ENCODE measurements at regions not wholly inside any gene's neighbourhood (a gene's known extent, or its start where the extent isn't known, plus 50 kb on each side); places are given as distances from the start of the nearest gene placed in this dataset. TPM values are rescaled to one million over a fixed set of nuclear protein-coding genes. Genes with fewer than 3 reads are reported as not detected.

DNA sequence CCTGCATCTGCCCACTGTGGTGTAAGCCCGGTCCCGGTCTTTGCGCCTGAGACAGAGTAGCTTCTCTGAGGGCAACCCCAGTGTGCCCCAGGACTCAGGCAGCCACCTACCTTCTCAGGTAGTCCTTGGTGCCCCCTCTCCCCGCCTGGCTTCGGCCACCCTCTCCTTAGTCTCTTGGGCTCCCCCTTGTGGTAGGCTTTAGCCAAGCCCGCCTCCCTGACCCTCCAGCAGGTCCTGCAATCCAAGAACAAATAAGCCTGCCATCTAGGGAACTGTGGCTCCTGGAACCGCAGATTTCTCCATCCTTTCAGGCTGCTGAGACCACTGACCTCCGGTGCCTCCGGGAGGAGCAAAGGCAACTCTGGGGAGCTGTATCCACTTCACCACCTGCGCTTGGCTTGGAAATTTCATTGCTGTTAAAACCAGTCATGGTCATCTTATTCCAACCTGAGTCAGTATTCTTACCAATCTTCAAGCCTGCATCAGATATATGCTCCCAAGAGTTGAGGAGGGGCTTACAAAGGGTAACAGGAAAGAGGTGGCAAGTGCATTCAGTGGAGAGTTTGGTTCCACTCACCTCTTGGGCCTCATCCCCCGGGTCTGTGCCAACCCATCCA lies 52.8 kb upstream of the TENM4 start:
- intact Hi-C loops (cut with DNase I), result no loop called here
- Histone ChIP-seq H3K9ac (ENCODE audit: low read length in 3 of 3) (no peak overlapping the region), H3K4me3 (ENCODE audit: low read length in 3 of 3) (no peak overlapping the region), H3K4me1 (ENCODE audit: control insufficient read depth in 2 of 3, insufficient read depth in 2 of 3, low read depth in 1 of 3, low read length in 3 of 3) (no peaks in the 10 kb centered on the region), H3K9me3 (ENCODE audit: control insufficient read depth in 2 of 3, insufficient read depth in 1 of 3, low read length in 3 of 3) (no peaks in the 10 kb centered on the region), H3K36me3 (ENCODE audit: control insufficient read depth in 2 of 3, insufficient read depth in 3 of 3, low read length in 3 of 3) (no peaks in the 10 kb centered on the region), H3K27ac (ENCODE audit: low read depth in 2 of 2, low read length in 2 of 2) (no peak overlapping the region), H3K27me3 (ENCODE audit: control insufficient read depth, insufficient read depth, low read length) (no peaks in the 10 kb centered on the region)
- peak; percentile 82 to 88 (median 85) for DNase-seq
- no peak for FAIRE-seq
- TF ChIP-seq CTCF (IDR thresholded peaks at IDR 0.05; ENCODE audit: borderline replicate concordance, extremely low read depth, insufficient read depth), result peak; percentile 71

DNA sequence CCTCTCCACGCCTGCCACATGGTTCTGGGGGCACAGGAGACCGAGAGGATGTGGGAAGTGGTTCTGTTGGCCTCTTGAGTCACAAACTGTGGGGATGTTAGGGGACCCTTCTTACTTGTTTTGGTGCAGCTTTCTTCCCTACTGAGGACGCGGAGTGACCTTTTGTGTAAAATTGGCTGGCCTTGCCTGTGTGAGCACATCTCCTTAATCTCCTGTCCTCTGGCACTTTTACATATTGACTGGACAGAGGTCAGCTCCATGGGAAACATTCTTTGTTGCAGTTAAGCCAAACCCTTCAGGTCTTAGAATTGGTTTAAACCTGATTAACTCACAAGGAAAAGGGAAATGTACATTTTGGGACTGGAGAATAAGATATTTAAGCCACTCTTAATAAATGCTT lies 51.2 kb upstream of the TENM4 start:
- no peaks in the 10 kb centered on the region for H3K4me1 ChIP-seq (ENCODE audit: control insufficient read depth in 2 of 3, insufficient read depth in 2 of 3, low read depth in 1 of 3, low read length in 3 of 3)
- H3K27ac ChIP-seq (ENCODE audit: low read depth in 2 of 2, low read length in 2 of 2), result no peak overlapping the region
- no peaks in the 10 kb centered on the region for H3K27me3 ChIP-seq (ENCODE audit: control insufficient read depth, insufficient read depth, low read length)
- no peak overlapping the region for H3K9ac ChIP-seq (ENCODE audit: low read length in 3 of 3)
- no peaks in the 10 kb centered on the region for H3K36me3 ChIP-seq (ENCODE audit: control insufficient read depth in 2 of 3, insufficient read depth in 3 of 3, low read length in 3 of 3)
- intact Hi-C loops (cut with DNase I), result no loop called here
- DNase-seq (no peak), FAIRE-seq (no peak)
- H3K9me3 ChIP-seq (ENCODE audit: control insufficient read depth in 2 of 3, insufficient read depth in 1 of 3, low read length in 3 of 3), result no peaks in the 10 kb centered on the region
- H3K4me3 ChIP-seq (ENCODE audit: low read length in 3 of 3), result no peak overlapping the region
- no peak for TF ChIP-seq CTCF (IDR thresholded peaks at IDR 0.05; ENCODE audit: borderline replicate concordance, extremely low read depth, insufficient read depth)

Small RNAs in the stretch of these regions (microRNA-seq; reads per million reads assigned to microRNA genes)
- not detected for gene MIR4300
